Trophoblast cell (in vitro differentiated cells and primary cell): ENCODE measurements at regions not wholly inside any gene's neighbourhood (a gene's known extent, or its start where the extent isn't known, plus 50 kb on each side); places are given as distances from the start of the nearest gene placed in this dataset.

Source experiments
- DNase-seq, 2 donors: peaks; one replicate each; pipeline ENCODE4 v3.0.0-alpha.2; 2016
- H2AFZ ChIP-seq: 2 replicates; pipeline ENCODE4 v1.6.1; 2013; ENCODE audit warnings: low read length, moderate library complexity, mild to moderate bottlenecking; ENCODE audit not compliant: insufficient read depth, poor library complexity
- H2AK5ac ChIP-seq: 2 replicates; pipeline ENCODE4 v1.6.1; 2013; ENCODE audit warnings: mild to moderate bottlenecking, low read length
- H2BK120ac ChIP-seq: 2 replicates; pipeline ENCODE4 v1.6.1; 2013; ENCODE audit warnings: low read length, mild to moderate bottlenecking, moderate library complexity; ENCODE audit not compliant: insufficient read depth, poor library complexity
- H2BK12ac ChIP-seq: 2 replicates; pipeline ENCODE4 v1.6.1; 2013; ENCODE audit warnings: mild to moderate bottlenecking, low read length, moderate library complexity
- H2BK5ac ChIP-seq: 2 replicates; pipeline ENCODE4 v1.6.1; 2013; ENCODE audit warnings: low read length, low read depth, moderate library complexity, mild to moderate bottlenecking; ENCODE audit not compliant: poor library complexity
- H3K14ac ChIP-seq: 2 replicates; pipeline ENCODE4 v1.6.1; 2013; ENCODE audit warnings: mild to moderate bottlenecking, low read length
- H3K18ac ChIP-seq: 2 replicates; pipeline ENCODE4 v1.6.1; 2013; ENCODE audit warnings: mild to moderate bottlenecking, low read length
- H3K23ac ChIP-seq: 2 replicates; pipeline ENCODE4 v1.6.1; 2013; ENCODE audit warnings: low read length
- H3K27ac ChIP-seq: 2 replicates; pipeline ENCODE4 v1.5.1; 2013; ENCODE audit warnings: low read depth, mild to moderate bottlenecking, inconsistent platforms, low read length, moderate library complexity
- H3K27me3 ChIP-seq: 2 replicates; pipeline ENCODE4 v1.6.1; 2013; ENCODE audit warnings: inconsistent platforms, mild to moderate bottlenecking, low read length, moderate library complexity; ENCODE audit not compliant: insufficient read depth
- H3K36me3 ChIP-seq, 2 experiments: 1 replicate in 1 of 2; 2 replicates in 1 of 2; pipeline ENCODE4 v1.6.1; 2013; ENCODE audit warnings: low read length in 2 of 2, mild to moderate bottlenecking in 2 of 2, moderate library complexity in 1 of 2; ENCODE audit not compliant: insufficient read depth in 2 of 2, control insufficient read depth in 1 of 2
- H3K4ac ChIP-seq: 2 replicates; pipeline ENCODE4 v1.6.1; 2013; ENCODE audit warnings: low read depth, mild to moderate bottlenecking, low read length, moderate library complexity
- H3K4me1 ChIP-seq, 2 experiments: 1 replicate in 1 of 2; 2 replicates in 1 of 2; pipeline ENCODE4 v1.6.1; 2013; ENCODE audit warnings: low read length in 2 of 2, mild to moderate bottlenecking in 2 of 2, moderate library complexity in 1 of 2; ENCODE audit not compliant: insufficient read depth in 2 of 2, control insufficient read depth in 1 of 2
- H3K4me2 ChIP-seq: 2 replicates; pipeline ENCODE4 v1.6.1; 2013; ENCODE audit warnings: inconsistent platforms, mild to moderate bottlenecking, low read length, moderate library complexity
- H3K4me3 ChIP-seq: 2 replicates; pipeline ENCODE4 v1.5.1; 2013; ENCODE audit warnings: mild to moderate bottlenecking, low read depth, low read length, inconsistent platforms
- H3K79me1 ChIP-seq: one replicate; pipeline ENCODE4 v1.6.1; 2013; ENCODE audit warnings: low read length
- H3K79me2 ChIP-seq: 2 replicates; pipeline ENCODE4 v1.6.1; 2013; ENCODE audit warnings: low read length, mild to moderate bottlenecking; ENCODE audit not compliant: control insufficient read depth, insufficient read depth, poor library complexity
- H3K9ac ChIP-seq: 2 replicates; pipeline ENCODE4 v1.6.1; 2013; ENCODE audit warnings: mild to moderate bottlenecking, low read length
- H3K9me3 ChIP-seq: 2 replicates; pipeline ENCODE4 v1.6.1; 2013; ENCODE audit warnings: low read depth, mild to moderate bottlenecking, control low read depth, inconsistent platforms, low read length; ENCODE audit not compliant: insufficient read depth
- H4K12ac ChIP-seq: 2 replicates; pipeline ENCODE4 v1.6.1; 2013; ENCODE audit warnings: low read depth, mild to moderate bottlenecking, low read length, moderate library complexity
- H4K8ac ChIP-seq: 2 replicates; pipeline ENCODE4 v1.6.1; 2013; ENCODE audit warnings: low read depth, mild to moderate bottlenecking, low read length, moderate library complexity
- H4K91ac ChIP-seq: one replicate; pipeline ENCODE4 v1.6.1; 2013; ENCODE audit warnings: low read depth, mild to moderate bottlenecking, low read length, moderate library complexity
- WGBS: extraction: QIAGEN DNeasy Blood & Tissue Kit; methylation state at CpG from one replicate; pipeline ENCODE4 v1.1.7; 2013; ENCODE audit warnings: missing lambda C conversion rate; ENCODE audit not compliant: insufficient read length, insufficient coverage; ENCODE audit errors: extremely low coverage; 5-methylcytosine and 5-hydroxymethylcytosine counted together

DNA sequence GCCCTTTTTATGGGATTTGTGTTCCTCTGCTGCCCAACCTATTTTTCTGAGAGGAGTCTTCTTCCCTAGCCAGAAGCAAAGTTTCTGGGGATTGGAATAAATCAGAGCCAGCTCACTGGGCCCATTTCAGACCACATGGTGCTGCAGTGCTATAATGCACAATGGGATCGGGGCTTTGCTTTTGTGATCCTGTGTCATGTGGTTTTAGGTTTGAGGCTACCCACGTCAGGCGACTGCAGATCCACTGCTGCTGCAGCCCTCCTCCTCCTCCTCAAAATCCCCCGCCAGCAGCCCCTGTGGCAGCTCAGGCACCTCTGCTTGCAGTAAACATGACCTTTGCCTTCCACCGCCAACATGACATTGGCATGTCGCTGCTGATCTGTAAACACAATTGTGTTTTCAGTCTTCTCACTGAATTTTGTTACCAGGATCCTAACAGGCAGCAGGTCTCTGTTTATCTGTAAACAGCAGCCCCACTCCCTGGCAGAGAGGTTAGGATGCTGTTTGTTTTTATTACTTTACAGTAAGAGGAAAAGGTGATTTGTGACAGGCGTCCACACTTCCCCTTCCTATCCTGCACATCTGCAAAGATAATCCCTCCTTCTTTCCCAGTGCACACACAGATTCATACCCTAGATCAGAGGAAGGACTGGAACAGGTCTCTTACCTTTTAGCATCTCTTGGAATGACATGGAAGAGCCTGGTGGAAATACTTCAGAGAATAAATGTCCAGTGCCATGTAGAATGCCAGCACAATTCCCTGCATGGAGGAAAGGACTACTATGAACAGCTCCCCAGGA, 130.8 kb downstream of the FOXI3 start:
- no CpG with 5 or more reads among the region's 7 CpGs for WGBS
- Histone ChIP-seq H2AK5ac (no peak overlapping the region), H3K18ac (no peak overlapping the region)

GRCh38 chr2:88320076-88320773, 132.3 kb downstream of the FOXI3 start:
- Histone ChIP-seq H3K14ac (no peak overlapping the region), H3K27me3 (no peaks in the 10 kb centered on the region), H3K9ac (no peak overlapping the region), H3K23ac (no peak overlapping the region), H4K12ac (no peak overlapping the region), H3K4me2 (no peak overlapping the region), H3K79me2 (no peaks in the 10 kb centered on the region), H2BK120ac (no peak overlapping the region), H3K27ac (no peak overlapping the region), H3K4me1 (no peaks in the 10 kb centered on the region), H2BK12ac (no peak overlapping the region), H3K79me1 (no peaks in the 10 kb centered on the region), H2BK5ac (no peak overlapping the region), H3K9me3 (no peaks in the 10 kb centered on the region), H2AK5ac (no peak overlapping the region), H2AFZ (no peak overlapping the region), H4K91ac (no peak overlapping the region), H3K18ac (no peak overlapping the region), H3K36me3 (no peaks in the 10 kb centered on the region), H4K8ac (no peak overlapping the region), H3K4me3 (no peak overlapping the region), H3K4ac (no peak overlapping the region)
- DNase-seq, result no peak
- WGBS, result no CpG with 5 or more reads among the region's 2 CpGs

More for the DNA sequence above, 130.8 kb downstream of the FOXI3 start:
- no peaks in the 10 kb centered on the region for H3K79me1 ChIP-seq
- H3K4me1 ChIP-seq, result no peaks in the 10 kb centered on the region
- H2BK120ac ChIP-seq, result no peak overlapping the region
- H3K9me3 ChIP-seq, result no peaks in the 10 kb centered on the region
- no peak overlapping the region for H3K14ac ChIP-seq
- no peaks in the 10 kb centered on the region for H3K36me3 ChIP-seq
- no peak overlapping the region for H3K27ac ChIP-seq
- no peak overlapping the region for H4K8ac ChIP-seq
- no peak overlapping the region for H3K9ac ChIP-seq
- H2AFZ ChIP-seq, result no peak overlapping the region
- no peak overlapping the region for H2BK5ac ChIP-seq
- no peaks in the 10 kb centered on the region for H3K27me3 ChIP-seq
- H3K4me2 ChIP-seq, result no peak overlapping the region
- DNase-seq, result no peak
- no peak overlapping the region for H3K23ac ChIP-seq
- H4K91ac ChIP-seq, result no peak overlapping the region
- H2BK12ac ChIP-seq, result no peak overlapping the region
- no peaks in the 10 kb centered on the region for H3K79me2 ChIP-seq
- no peak overlapping the region for H3K4ac ChIP-seq
- no peak overlapping the region for H3K4me3 ChIP-seq
- H4K12ac ChIP-seq, result no peak overlapping the region

DNA sequence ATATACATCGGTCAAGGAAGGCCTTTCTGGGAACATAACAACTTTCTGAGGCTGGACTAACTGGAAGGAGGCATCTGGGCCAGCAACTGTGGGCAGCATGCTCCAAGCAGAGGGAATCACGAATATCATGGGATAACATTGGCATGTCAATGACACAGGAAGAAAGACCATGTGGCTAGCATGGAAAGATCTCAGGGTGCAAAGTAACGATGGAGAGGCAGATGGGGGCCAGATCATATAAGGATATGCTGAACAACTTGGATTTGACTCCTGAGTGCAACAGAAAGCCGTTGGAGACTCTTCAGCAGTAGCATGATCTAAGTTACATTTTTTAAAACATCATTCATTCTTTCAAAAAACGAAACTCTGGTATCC, 133.6 kb downstream of the FOXI3 start:
- no peak overlapping the region for H3K18ac ChIP-seq
- H4K8ac ChIP-seq, result no peak overlapping the region
- no peak overlapping the region for H3K4ac ChIP-seq
- no peaks in the 10 kb centered on the region for H3K27me3 ChIP-seq
- H2BK12ac ChIP-seq, result no peak overlapping the region
- H3K4me2 ChIP-seq, result no peak overlapping the region
- no peaks in the 10 kb centered on the region for H3K9me3 ChIP-seq
- no peaks in the 10 kb centered on the region for H3K79me2 ChIP-seq
- no peak overlapping the region for H3K23ac ChIP-seq
- H3K36me3 ChIP-seq, result no peaks in the 10 kb centered on the region
- H3K79me1 ChIP-seq, result no peaks in the 10 kb centered on the region
- no peak for DNase-seq
- no peak overlapping the region for H3K14ac ChIP-seq
- H3K9ac ChIP-seq, result no peak overlapping the region
- H2BK5ac ChIP-seq, result no peak overlapping the region
- no peak overlapping the region for H4K91ac ChIP-seq
- H3K27ac ChIP-seq, result no peak overlapping the region
- no peak overlapping the region for H2BK120ac ChIP-seq
- H4K12ac ChIP-seq, result no peak overlapping the region
- no peak overlapping the region for H3K4me3 ChIP-seq
- no peak overlapping the region for H2AFZ ChIP-seq
- H3K4me1 ChIP-seq, result no peaks in the 10 kb centered on the region
- no CpG with 5 or more reads among the region's 5 CpGs for WGBS
- H2AK5ac ChIP-seq, result no peak overlapping the region

- Histone ChIP-seq H3K27ac (no peak overlapping the region), H3K18ac (no peak overlapping the region), H2BK12ac (no peak overlapping the region), H3K36me3 (no peaks in the 10 kb centered on the region), H3K14ac (no peak overlapping the region), H2AK5ac (no peak overlapping the region), H3K4me1 (no peaks in the 10 kb centered on the region), H2AFZ (no peak overlapping the region), H3K79me1 (no peaks in the 10 kb centered on the region), H2BK120ac (no peak overlapping the region), H2BK5ac (no peak overlapping the region), H3K79me2 (no peaks in the 10 kb centered on the region), H3K9me3 (no peaks in the 10 kb centered on the region), H4K12ac (no peak overlapping the region), H3K4ac (no peak overlapping the region), H4K91ac (no peak overlapping the region), H3K4me3 (no peak overlapping the region), H4K8ac (no peak overlapping the region), H3K4me2 (no peak overlapping the region), H3K27me3 (no peaks in the 10 kb centered on the region), H3K23ac (no peak overlapping the region), H3K9ac (no peak overlapping the region)
- WGBS, result no CpG with 5 or more reads among the region's 5 CpGs
- DNase-seq, result no peak
Observed at GRCh38 chr2:88318071-88318955, 134.2 kb downstream of the FOXI3 start.
